SK-N-SH treated with all-trans-retinoic acid at 6 μM for 48 hours (cell line): ENCODE measurements at regions not wholly inside any gene's neighbourhood (a gene's known extent, or its start where the extent isn't known, plus 50 kb on each side); places are given as distances from the start of the nearest gene placed in this dataset.

Experiments used
- ATAC-seq: fragments of 200-7000 bp; cut with Tn5 transposase; 3 replicates; pipeline ENCODE4 v1.9.1; 2020; ENCODE audit warnings: mild to moderate bottlenecking, moderate library complexity
- BACH2 ChIP-seq: fragments of 250-450 bp; sonication (Bioruptor Pico); IDR thresholded peaks from 2 replicates; pipeline ENCODE4 v1.9.0; 2021; ENCODE audit warnings: mild to moderate bottlenecking, borderline replicate concordance
- CREB5 ChIP-seq: fragments of 250-450 bp; sonication (Bioruptor Pico); IDR thresholded peaks from 2 replicates; pipeline ENCODE4 v1.5.1; 2020; ENCODE audit warnings: low read depth, mild to moderate bottlenecking, moderate library complexity
- CSDC2 ChIP-seq: fragments of 250-450 bp; sonication (Bioruptor Pico); IDR thresholded peaks from 2 replicates; pipeline ENCODE4 v1.5.0; 2020; ENCODE audit warnings: mild to moderate bottlenecking, moderate library complexity
- CSRNP3 ChIP-seq: fragments of 250-450 bp; sonication (Bioruptor Pico); IDR thresholded peaks from 2 replicates; pipeline ENCODE4 v1.5.1; 2021; ENCODE audit warnings: mild to moderate bottlenecking, moderate library complexity
- ESRRG ChIP-seq: fragments of 250-450 bp; sonication (Bioruptor Pico); IDR thresholded peaks from 2 replicates; pipeline ENCODE4 v1.6.1; 2021; ENCODE audit warnings: mild to moderate bottlenecking
- ISL1 ChIP-seq: fragments of 250-450 bp; sonication (Bioruptor Pico); IDR thresholded peaks from 2 replicates; pipeline ENCODE4 v2.1.2; 2022; ENCODE audit warnings: mild to moderate bottlenecking, moderate library complexity
- OSR1 ChIP-seq: fragments of 250-450 bp; sonication (Bioruptor Pico); IDR thresholded peaks from 2 replicates; pipeline ENCODE4 v1.8.0; 2022; ENCODE audit warnings: moderate library complexity, mild to moderate bottlenecking, inconsistent platforms
- PATZ1 ChIP-seq: fragments of 250-450 bp; sonication (Bioruptor Pico); IDR thresholded peaks from 2 replicates; pipeline ENCODE4 v1.8.0; 2020; ENCODE audit warnings: mild to moderate bottlenecking, moderate library complexity, borderline replicate concordance
- POU6F1 ChIP-seq: fragments of 250-450 bp; sonication (Bioruptor Pico); IDR thresholded peaks from 2 replicates; pipeline ENCODE4 v1.8.0; 2021; ENCODE audit warnings: low read depth, mild to moderate bottlenecking, moderate library complexity, borderline replicate concordance
- RARB ChIP-seq: fragments of 250-450 bp; sonication (Bioruptor Pico); IDR thresholded peaks from 2 replicates; pipeline ENCODE4 v1.8.0; 2021; ENCODE audit warnings: mild to moderate bottlenecking, moderate library complexity
- SNAI2 ChIP-seq: fragments of 250-450 bp; sonication (Bioruptor Pico); IDR thresholded peaks from 2 replicates; pipeline ENCODE4 v1.5.0; 2020; ENCODE audit warnings: mild to moderate bottlenecking, moderate library complexity
- TCF4 ChIP-seq: fragments of 250-450 bp; sonication (Bioruptor Pico); IDR thresholded peaks from 2 replicates; pipeline ENCODE4 v1.8.0; 2021; ENCODE audit warnings: mild to moderate bottlenecking, moderate library complexity, borderline replicate concordance
- TOX ChIP-seq: fragments of 250-450 bp; sonication (Bioruptor Pico); IDR thresholded peaks from 2 replicates; pipeline ENCODE4 v1.8.0; 2021; ENCODE audit warnings: mild to moderate bottlenecking, moderate library complexity, borderline replicate concordance
- TSHZ2 ChIP-seq: fragments of 250-450 bp; sonication (Bioruptor Pico); IDR thresholded peaks from 2 replicates; pipeline ENCODE4 v1.5.0; 2020; ENCODE audit warnings: mild to moderate bottlenecking, moderate library complexity
- ZC3H10 ChIP-seq: fragments of 250-450 bp; sonication (Bioruptor Pico); IDR thresholded peaks from 2 replicates; pipeline ENCODE4 v1.5.1; 2021; ENCODE audit warnings: mild to moderate bottlenecking, moderate library complexity
- ZFP3 ChIP-seq: fragments of 250-450 bp; sonication (Bioruptor Pico); IDR thresholded peaks from 2 replicates; pipeline ENCODE4 v1.5.0; 2020; ENCODE audit warnings: mild to moderate bottlenecking, moderate library complexity
- ZFP30 ChIP-seq: fragments of 450-650 bp; formaldehyde crosslinking; IDR thresholded peaks from 2 replicates; pipeline ENCODE4 v1.5.0; 2022; ENCODE audit warnings: mild to moderate bottlenecking, moderate library complexity
- ZNF70 ChIP-seq: fragments of 450-650 bp; formaldehyde crosslinking; IDR thresholded peaks from 2 replicates; pipeline ENCODE4 v1.5.0; 2020; ENCODE audit warnings: mild to moderate bottlenecking, moderate library complexity
- ZNF8 ChIP-seq: fragments of 450-650 bp; formaldehyde crosslinking; IDR thresholded peaks from 2 replicates; pipeline ENCODE4 v1.5.0; 2020; ENCODE audit warnings: mild to moderate bottlenecking, moderate library complexity

- no peak for TF ChIP-seq CREB5
- TF ChIP-seq CSDC2 (CRISPR knock-in tag): no peak
- TF ChIP-seq TCF4 (CRISPR knock-in tag): no peak
- TF ChIP-seq POU6F1 (CRISPR knock-in tag): no peak
- no peak for TF ChIP-seq CSRNP3
Measured at GRCh38 chr10:90583416-90583815, 274.4 kb downstream of the HTR7 start.

GRCh38 chr10:90587081-90587491, 270.8 kb downstream of the HTR7 start:
- no peak for ATAC-seq
- no peak for TF ChIP-seq ZNF70 (CRISPR knock-in tag)

More at GRCh38 chr10:90583416-90583815, 274.4 kb downstream of the HTR7 start:
- ATAC-seq: no peak

- TF ChIP-seq CSDC2 (CRISPR knock-in tag) (no peak), ESRRG (no peak), RARB (CRISPR knock-in tag) (no peak), BACH2 (CRISPR knock-in tag) (no peak), ZNF8 (CRISPR knock-in tag) (no peak), CSRNP3 (no peak), PATZ1 (CRISPR knock-in tag) (no peak), ZC3H10 (no peak), CREB5 (no peak), ZFP3 (CRISPR knock-in tag) (no peak), ZFP30 (CRISPR knock-in tag) (no peak), OSR1 (no peak), TSHZ2 (CRISPR knock-in tag) (no peak), TCF4 (CRISPR knock-in tag) (no peak), SNAI2 (no peak), ISL1 (no peak), TOX (no peak)
- ATAC-seq: no peak
Measured at GRCh38 chr10:90587561-90587960, 270.3 kb downstream of the HTR7 start.
